Muscle of back (tissue), 3 donors: ENCODE measurements at regions not wholly inside any gene's neighbourhood (a gene's known extent, or its start where the extent isn't known, plus 50 kb on each side); places are given as distances from the start of the nearest gene placed in this dataset.
"Not testable (repeated sequence)": the region's sequence is repeated elsewhere in the genome, so short reads cannot be mapped to it uniquely, and the experiment has no call there.

Source experiments
- DNase-seq, 3 donors: peaks; one replicate each; pipeline versions ENCODE4 v3.0.0 to v3.0.0-alpha.2; 2013

- DNase-seq: no peak
Measured at GRCh38 chr4:64014647-64015046, 394.6 kb downstream of the TECRL start.

- no peak for DNase-seq
Measured at GRCh38 chr4:64001229-64001898, 407.9 kb downstream of the TECRL start.

- no peak for DNase-seq
Measured at GRCh38 chr4:64000241-64000640, 409.0 kb downstream of the TECRL start.

GRCh38 chr4:63986253-63986652, 423.0 kb downstream of the TECRL start:
- DNase-seq: no peak

- DNase-seq: no peak
Measured at GRCh38 chr4:63983224-63983623, 426.0 kb downstream of the TECRL start.

GRCh38 chr4:63965875-63966274, 443.4 kb downstream of the TECRL start:
- DNase-seq: no peak

GRCh38 chr4:63942706-63943286, 466.5 kb downstream of the TECRL start:
- not testable (repeated sequence) for DNase-seq

GRCh38 chr4:63937961-63938360, 471.3 kb downstream of the TECRL start:
- peak in 1 of 3 donors; percentile 9 for DNase-seq

GRCh38 chr4:63922146-63922545, 487.1 kb downstream of the TECRL start:
- no peak for DNase-seq

GRCh38 chr4:63921561-63921960, 487.7 kb downstream of the TECRL start:
- no peak for DNase-seq

GRCh38 chr4:63919636-63920365, 489.4 kb downstream of the TECRL start:
- DNase-seq: no peak

GRCh38 chr4:63906660-63907183, 502.5 kb downstream of the TECRL start:
- no peak for DNase-seq

GRCh38 chr4:63904201-63904600, 505.0 kb downstream of the TECRL start:
- DNase-seq: peak in 1 of 3 donors; percentile 20

GRCh38 chr4:63901304-63901703, 507.9 kb downstream of the TECRL start:
- DNase-seq: no peak

- peak; percentile 7 to 59 (median 11) for DNase-seq
Measured at GRCh38 chr4:63898961-63899360, 510.3 kb downstream of the TECRL start.

- DNase-seq: peak; percentile 14 to 72 (median 41)
Measured at GRCh38 chr4:63894161-63894560, 515.1 kb downstream of the TECRL start.

GRCh38 chr4:63869370-63869769, 539.9 kb downstream of the TECRL start:
- DNase-seq: no peak

GRCh38 chr4:63851496-63851895, 557.8 kb downstream of the TECRL start:
- DNase-seq: no peak

- DNase-seq: no peak
Measured at GRCh38 chr4:63841266-63841665, 568.0 kb downstream of the TECRL start.

- no peak for DNase-seq
Measured at GRCh38 chr4:63831590-63832155, 577.6 kb downstream of the TECRL start.

GRCh38 chr4:63817196-63817865, 591.9 kb downstream of the TECRL start:
- no peak for DNase-seq
